ENCODE measurements at regions not wholly inside any gene's neighbourhood (a gene's known extent, or its start where the extent isn't known, plus 50 kb on each side); places are given as distances from the start of the nearest gene placed in this dataset.

DNA sequence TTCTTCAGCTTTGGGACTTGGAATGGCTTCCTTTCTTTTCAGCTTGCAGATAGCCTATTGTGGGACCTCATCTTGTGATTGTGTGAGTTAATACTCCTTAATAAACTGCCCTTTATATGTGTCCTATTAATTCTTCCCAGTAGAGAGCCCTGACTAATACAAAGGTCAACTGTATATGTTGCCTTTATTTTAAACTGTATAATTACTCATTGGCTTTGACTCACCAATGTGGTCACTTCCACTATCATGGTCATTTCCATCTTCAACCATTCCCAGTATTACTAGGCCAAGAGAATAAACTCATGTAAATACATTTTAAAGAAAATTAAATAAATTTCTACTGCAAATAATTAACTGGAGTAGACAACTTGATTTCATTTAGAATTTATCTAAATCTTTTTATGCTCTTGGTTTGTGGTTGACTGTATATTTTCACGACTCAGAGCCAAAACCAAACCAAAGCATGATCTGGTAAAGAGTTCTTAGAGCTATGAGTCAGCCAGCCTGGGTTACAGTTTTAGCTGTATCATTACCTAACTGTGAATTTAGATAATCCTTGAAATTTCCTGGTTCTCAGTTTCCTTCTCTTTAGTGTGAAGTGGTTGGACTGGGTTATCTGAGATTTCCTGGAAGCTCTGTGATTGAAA is 188.4 kb downstream of the PPP1R3A start:
- H3K4me2 ChIP-seq (ENCODE audit: control insufficient read depth, insufficient read depth) = no peak overlapping the region
- intact Hi-C loops (cut with micrococcal nuclease; ENCODE audit: unreplicated experiment) = no loop called here
- ChIA-PET RAD21 (ENCODE audit: unreplicated experiment) (no interaction called here), SMC1A (ENCODE audit: uncharacterized antibody, unreplicated experiment) (no interaction called here), CTCF (interaction anchor here (0.6 kb wide), 1 partner anchor 20 kb away, joined by 3 read pairs; no protein-coding TSS in a partner anchor), POLR2A (no interaction called here)
- no peaks in the 10 kb centered on the region for H3K27me3 ChIP-seq (replicated peaks in 1 of 2; ENCODE audit: control insufficient read depth in 2 of 2, insufficient read depth in 2 of 2, low read length in 1 of 2)
- H4K20me1 ChIP-seq (ENCODE audit: control insufficient read depth, insufficient read depth) = no peaks in the 10 kb centered on the region
- H3K36me3 ChIP-seq (ENCODE audit: control insufficient read depth in 2 of 2, insufficient read depth in 2 of 2, low read length in 1 of 2) = no peaks in the 10 kb centered on the region
- FAIRE-seq = no peak
- no peaks in the 10 kb centered on the region for H3K9me3 ChIP-seq (replicated peaks; ENCODE audit: control insufficient read depth, insufficient read depth, low read length)
- WGBS (ENCODE audit: insufficient coverage, insufficient replicate concordance, low lambda C conversion rate, missing lambda C conversion rate) = 0% methylated on average over 1 of the region's 1 CpG
- H3K9ac ChIP-seq (ENCODE audit: control insufficient read depth, insufficient read depth, low read length) = no peak overlapping the region
- no peak overlapping the region for H3K4me3 ChIP-seq
- peak; percentile 42; the same call in 2 of the 3 replicates for ATAC-seq
- DNase-seq (ENCODE audit: low read depth, low spot score) = no peak
- no peak overlapping the region for H2AFZ ChIP-seq (ENCODE audit: control insufficient read depth, low read depth, low read length)
- H3K27ac ChIP-seq (ENCODE audit: control insufficient read depth, insufficient read depth) = no peak overlapping the region
- no peaks in the 10 kb centered on the region for H3K79me2 ChIP-seq (ENCODE audit: control insufficient read depth, insufficient read depth, low read length)
- no peaks in the 10 kb centered on the region for H3K4me1 ChIP-seq (ENCODE audit: control insufficient read depth, insufficient read depth, low read length)
- in situ Hi-C loops (cut with MboI) = no loop called here
- BruUV-seq (replicated peaks) = no TSS peak
- TF ChIP-seq, protein P1, sequence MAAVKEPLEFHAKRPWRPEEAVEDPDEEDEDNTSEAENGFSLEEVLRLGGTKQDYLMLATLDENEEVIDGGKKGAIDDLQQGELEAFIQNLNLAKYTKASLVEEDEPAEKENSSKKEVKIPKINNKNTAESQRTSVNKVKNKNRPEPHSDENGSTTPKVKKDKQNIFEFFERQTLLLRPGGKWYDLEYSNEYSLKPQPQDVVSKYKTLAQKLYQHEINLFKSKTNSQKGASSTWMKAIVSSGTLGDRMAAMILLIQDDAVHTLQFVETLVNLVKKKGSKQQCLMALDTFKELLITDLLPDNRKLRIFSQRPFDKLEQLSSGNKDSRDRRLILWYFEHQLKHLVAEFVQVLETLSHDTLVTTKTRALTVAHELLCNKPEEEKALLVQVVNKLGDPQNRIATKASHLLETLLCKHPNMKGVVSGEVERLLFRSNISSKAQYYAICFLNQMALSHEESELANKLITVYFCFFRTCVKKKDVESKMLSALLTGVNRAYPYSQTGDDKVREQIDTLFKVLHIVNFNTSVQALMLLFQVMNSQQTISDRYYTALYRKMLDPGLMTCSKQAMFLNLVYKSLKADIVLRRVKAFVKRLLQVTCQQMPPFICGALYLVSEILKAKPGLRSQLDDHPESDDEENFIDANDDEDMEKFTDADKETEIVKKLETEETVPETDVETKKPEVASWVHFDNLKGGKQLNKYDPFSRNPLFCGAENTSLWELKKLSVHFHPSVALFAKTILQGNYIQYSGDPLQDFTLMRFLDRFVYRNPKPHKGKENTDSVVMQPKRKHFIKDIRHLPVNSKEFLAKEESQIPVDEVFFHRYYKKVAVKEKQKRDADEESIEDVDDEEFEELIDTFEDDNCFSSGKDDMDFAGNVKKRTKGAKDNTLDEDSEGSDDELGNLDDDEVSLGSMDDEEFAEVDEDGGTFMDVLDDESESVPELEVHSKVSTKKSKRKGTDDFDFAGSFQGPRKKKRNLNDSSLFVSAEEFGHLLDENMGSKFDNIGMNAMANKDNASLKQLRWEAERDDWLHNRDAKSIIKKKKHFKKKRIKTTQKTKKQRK (IDR thresholded peaks at IDR 0.05; ENCODE audit: low read depth, low read length) = no peak
- TF ChIP-seq, protein P2, sequence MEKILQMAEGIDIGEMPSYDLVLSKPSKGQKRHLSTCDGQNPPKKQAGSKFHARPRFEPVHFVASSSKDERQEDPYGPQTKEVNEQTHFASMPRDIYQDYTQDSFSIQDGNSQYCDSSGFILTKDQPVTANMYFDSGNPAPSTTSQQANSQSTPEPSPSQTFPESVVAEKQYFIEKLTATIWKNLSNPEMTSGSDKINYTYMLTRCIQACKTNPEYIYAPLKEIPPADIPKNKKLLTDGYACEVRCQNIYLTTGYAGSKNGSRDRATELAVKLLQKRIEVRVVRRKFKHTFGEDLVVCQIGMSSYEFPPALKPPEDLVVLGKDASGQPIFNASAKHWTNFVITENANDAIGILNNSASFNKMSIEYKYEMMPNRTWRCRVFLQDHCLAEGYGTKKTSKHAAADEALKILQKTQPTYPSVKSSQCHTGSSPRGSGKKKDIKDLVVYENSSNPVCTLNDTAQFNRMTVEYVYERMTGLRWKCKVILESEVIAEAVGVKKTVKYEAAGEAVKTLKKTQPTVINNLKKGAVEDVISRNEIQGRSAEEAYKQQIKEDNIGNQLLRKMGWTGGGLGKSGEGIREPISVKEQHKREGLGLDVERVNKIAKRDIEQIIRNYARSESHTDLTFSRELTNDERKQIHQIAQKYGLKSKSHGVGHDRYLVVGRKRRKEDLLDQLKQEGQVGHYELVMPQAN (conservative IDR thresholded peaks at IDR 0.05) = no peak
- TF ChIP-seq, protein P3, sequence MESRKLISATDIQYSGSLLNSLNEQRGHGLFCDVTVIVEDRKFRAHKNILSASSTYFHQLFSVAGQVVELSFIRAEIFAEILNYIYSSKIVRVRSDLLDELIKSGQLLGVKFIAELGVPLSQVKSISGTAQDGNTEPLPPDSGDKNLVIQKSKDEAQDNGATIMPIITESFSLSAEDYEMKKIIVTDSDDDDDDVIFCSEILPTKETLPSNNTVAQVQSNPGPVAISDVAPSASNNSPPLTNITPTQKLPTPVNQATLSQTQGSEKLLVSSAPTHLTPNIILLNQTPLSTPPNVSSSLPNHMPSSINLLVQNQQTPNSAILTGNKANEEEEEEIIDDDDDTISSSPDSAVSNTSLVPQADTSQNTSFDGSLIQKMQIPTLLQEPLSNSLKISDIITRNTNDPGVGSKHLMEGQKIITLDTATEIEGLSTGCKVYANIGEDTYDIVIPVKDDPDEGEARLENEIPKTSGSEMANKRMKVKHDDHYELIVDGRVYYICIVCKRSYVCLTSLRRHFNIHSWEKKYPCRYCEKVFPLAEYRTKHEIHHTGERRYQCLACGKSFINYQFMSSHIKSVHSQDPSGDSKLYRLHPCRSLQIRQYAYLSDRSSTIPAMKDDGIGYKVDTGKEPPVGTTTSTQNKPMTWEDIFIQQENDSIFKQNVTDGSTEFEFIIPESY (IDR thresholded peaks at IDR 0.05) = no peak
- TF ChIP-seq EP300 (IDR thresholded peaks at IDR 0.05; ENCODE audit: borderline replicate concordance in 1 of 2, control insufficient read depth in 1 of 2, low read depth in 2 of 2, low read length in 2 of 2) (no peak), RBBP5 (conservative IDR thresholded peaks at IDR 0.05) (no peak), BACH1 (IDR thresholded peaks at IDR 0.05; ENCODE audit: borderline replicate concordance) (no peak), TCF3 (IDR thresholded peaks at IDR 0.05; ENCODE audit: borderline replicate concordance, insufficient read depth, low read depth, low read length) (no peak), RAD21 (IDR thresholded peaks at IDR 0.05; ENCODE audit: insufficient read depth, low read depth, low read length) (no peak), SUPT20H (IDR thresholded peaks at IDR 0.05; ENCODE audit: borderline replicate concordance, control insufficient read depth, low read depth, low read length) (no peak), HDGF (IDR thresholded peaks at IDR 0.05) (no peak), JUNB (IDR thresholded peaks at IDR 0.05) (no peak)
- TF ChIP-seq, protein P4, sequence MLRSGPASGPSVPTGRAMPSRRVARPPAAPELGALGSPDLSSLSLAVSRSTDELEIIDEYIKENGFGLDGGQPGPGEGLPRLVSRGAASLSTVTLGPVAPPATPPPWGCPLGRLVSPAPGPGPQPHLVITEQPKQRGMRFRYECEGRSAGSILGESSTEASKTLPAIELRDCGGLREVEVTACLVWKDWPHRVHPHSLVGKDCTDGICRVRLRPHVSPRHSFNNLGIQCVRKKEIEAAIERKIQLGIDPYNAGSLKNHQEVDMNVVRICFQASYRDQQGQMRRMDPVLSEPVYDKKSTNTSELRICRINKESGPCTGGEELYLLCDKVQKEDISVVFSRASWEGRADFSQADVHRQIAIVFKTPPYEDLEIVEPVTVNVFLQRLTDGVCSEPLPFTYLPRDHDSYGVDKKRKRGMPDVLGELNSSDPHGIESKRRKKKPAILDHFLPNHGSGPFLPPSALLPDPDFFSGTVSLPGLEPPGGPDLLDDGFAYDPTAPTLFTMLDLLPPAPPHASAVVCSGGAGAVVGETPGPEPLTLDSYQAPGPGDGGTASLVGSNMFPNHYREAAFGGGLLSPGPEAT (IDR thresholded peaks at IDR 0.05; ENCODE audit: low read depth) = no peak
- TF ChIP-seq, protein P5, sequence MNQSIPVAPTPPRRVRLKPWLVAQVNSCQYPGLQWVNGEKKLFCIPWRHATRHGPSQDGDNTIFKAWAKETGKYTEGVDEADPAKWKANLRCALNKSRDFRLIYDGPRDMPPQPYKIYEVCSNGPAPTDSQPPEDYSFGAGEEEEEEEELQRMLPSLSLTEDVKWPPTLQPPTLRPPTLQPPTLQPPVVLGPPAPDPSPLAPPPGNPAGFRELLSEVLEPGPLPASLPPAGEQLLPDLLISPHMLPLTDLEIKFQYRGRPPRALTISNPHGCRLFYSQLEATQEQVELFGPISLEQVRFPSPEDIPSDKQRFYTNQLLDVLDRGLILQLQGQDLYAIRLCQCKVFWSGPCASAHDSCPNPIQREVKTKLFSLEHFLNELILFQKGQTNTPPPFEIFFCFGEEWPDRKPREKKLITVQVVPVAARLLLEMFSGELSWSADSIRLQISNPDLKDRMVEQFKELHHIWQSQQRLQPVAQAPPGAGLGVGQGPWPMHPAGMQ (IDR thresholded peaks at IDR 0.05; ENCODE audit: borderline replicate concordance) = no peak
